HL-60 (cell line): ENCODE measurements at regions not wholly inside any gene's neighbourhood (a gene's known extent, or its start where the extent isn't known, plus 50 kb on each side); places are given as distances from the start of the nearest gene placed in this dataset.

ENCODE experiments used
- POLR2AphosphoS5 ChIP-seq: IDR thresholded peaks from 2 replicates; pipeline ENCODE4 v1.6.1; 2012; ENCODE audit warnings: low read depth
- REST ChIP-seq: IDR thresholded peaks from 2 replicates; pipeline ENCODE4 v1.6.1; 2012; ENCODE audit warnings: low read depth; ENCODE audit not compliant: insufficient replicate concordance
- SPI1 ChIP-seq: IDR thresholded peaks from 2 replicates; pipeline ENCODE4 v1.6.1; 2012; ENCODE audit warnings: low read depth, mild to moderate bottlenecking, borderline replicate concordance
- TF ChIP-seq, protein P1 (sequence below): IDR thresholded peaks from one replicate; pipeline ENCODE4 v1.5.1; 2011; ENCODE audit warnings: low read length, control low read depth, inconsistent platforms; ENCODE audit not compliant: insufficient read depth

GRCh38 chr2:121152861-121153260 lies 132.1 kb downstream of the TFCP2L1 start:
- TF ChIP-seq, protein P1, sequence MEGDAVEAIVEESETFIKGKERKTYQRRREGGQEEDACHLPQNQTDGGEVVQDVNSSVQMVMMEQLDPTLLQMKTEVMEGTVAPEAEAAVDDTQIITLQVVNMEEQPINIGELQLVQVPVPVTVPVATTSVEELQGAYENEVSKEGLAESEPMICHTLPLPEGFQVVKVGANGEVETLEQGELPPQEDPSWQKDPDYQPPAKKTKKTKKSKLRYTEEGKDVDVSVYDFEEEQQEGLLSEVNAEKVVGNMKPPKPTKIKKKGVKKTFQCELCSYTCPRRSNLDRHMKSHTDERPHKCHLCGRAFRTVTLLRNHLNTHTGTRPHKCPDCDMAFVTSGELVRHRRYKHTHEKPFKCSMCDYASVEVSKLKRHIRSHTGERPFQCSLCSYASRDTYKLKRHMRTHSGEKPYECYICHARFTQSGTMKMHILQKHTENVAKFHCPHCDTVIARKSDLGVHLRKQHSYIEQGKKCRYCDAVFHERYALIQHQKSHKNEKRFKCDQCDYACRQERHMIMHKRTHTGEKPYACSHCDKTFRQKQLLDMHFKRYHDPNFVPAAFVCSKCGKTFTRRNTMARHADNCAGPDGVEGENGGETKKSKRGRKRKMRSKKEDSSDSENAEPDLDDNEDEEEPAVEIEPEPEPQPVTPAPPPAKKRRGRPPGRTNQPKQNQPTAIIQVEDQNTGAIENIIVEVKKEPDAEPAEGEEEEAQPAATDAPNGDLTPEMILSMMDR = no peak
- no peak for TF ChIP-seq REST
- no peak for TF ChIP-seq POLR2AphosphoS5
- TF ChIP-seq SPI1 = no peak
